Upper lobe of left lung (tissue), 6 donors: ENCODE measurements at regions not wholly inside any gene's neighbourhood (a gene's known extent, or its start where the extent isn't known, plus 50 kb on each side); places are given as distances from the start of the nearest gene placed in this dataset.

Experiments
- ATAC-seq, 2 donors: fragments of 200-7000 bp; cut with Tn5 transposase; one replicate each; pipeline ENCODE4 v1.9.1; 2022; ENCODE audit warnings: mild to moderate bottlenecking in 2 of 2, moderate library complexity in 2 of 2; ENCODE audit not compliant: low FRiP score in 2 of 2
- DNase-seq, 2 donors: peaks; one replicate each; pipeline ENCODE4 v3.0.0-alpha.2; 2019 to 2020
- H3K27ac ChIP-seq, 4 donors: fragments of 200-600 bp; sonication (generic); one replicate each; pipeline ENCODE4 v1.5.1; 2016 to 2019
- H3K27me3 ChIP-seq, 4 donors: fragments of 200-600 bp; sonication (generic); one replicate each; pipeline ENCODE4 v1.5.1; 2017 to 2019
- H3K36me3 ChIP-seq, 4 donors: fragments of 200-600 bp; sonication (generic); one replicate each; pipeline ENCODE4 v1.5.1; 2016 to 2019
- H3K4me1 ChIP-seq, 4 donors: fragments of 200-600 bp; sonication (generic); one replicate each; pipeline ENCODE4 v1.5.1; 2018 to 2019
- H3K4me3 ChIP-seq, 4 donors: fragments of 200-600 bp; sonication (generic); one replicate each; pipeline ENCODE4 v1.5.1; 2017 to 2019; ENCODE audit warnings: mild to moderate bottlenecking in 2 of 4, moderate library complexity in 1 of 4
- H3K9me3 ChIP-seq, 4 donors: fragments of 200-600 bp; sonication (generic); one replicate each; pipeline ENCODE4 v1.5.1; 2018 to 2019
- EP300 ChIP-seq, 4 donors: sonication (generic); formaldehyde crosslinking; IDR thresholded peaks; one replicate each; pipeline ENCODE4 v1.5.1; 2017; ENCODE audit warnings: antibody characterized with exemption in 4 of 4, control low read depth in 2 of 4
- POLR2A ChIP-seq, 4 donors: fragments of 450-650 bp; IDR thresholded peaks; one replicate each; pipeline ENCODE4 v1.5.1; 2016 to 2017; ENCODE audit warnings: antibody characterized with exemption in 4 of 4, mild to moderate bottlenecking in 2 of 4
- POLR2AphosphoS5 ChIP-seq, 2 donors: sonication (generic); formaldehyde crosslinking; IDR thresholded peaks; one replicate each; pipeline ENCODE4 v1.5.1; 2017; ENCODE audit warnings: antibody characterized with exemption in 2 of 2
- whole genome bisulfite sequencing, 2 donors: methylation state at CpG; one replicate each; pipeline ENCODE4 v1.1.5; 2017 to 2018; 5-methylcytosine and 5-hydroxymethylcytosine counted together
- TF ChIP-seq, protein P1 (sequence below), 6 experiments: fragments of 450-650 bp in 4 of 6; fragments of 200-600 bp in 2 of 6; sonication (generic) in 2 of 6; IDR thresholded peaks; one replicate each; pipeline ENCODE4 v1.5.1; 2016 to 2019; ENCODE audit warnings: antibody characterized with exemption in 6 of 6
- donor health status: DM: no; HTN: no; CAD: no; lungs with moderate emphysema.
- donor health status: DM: no; HTN: yes; CAD: no; lungs with severe emphysema.

DNA sequence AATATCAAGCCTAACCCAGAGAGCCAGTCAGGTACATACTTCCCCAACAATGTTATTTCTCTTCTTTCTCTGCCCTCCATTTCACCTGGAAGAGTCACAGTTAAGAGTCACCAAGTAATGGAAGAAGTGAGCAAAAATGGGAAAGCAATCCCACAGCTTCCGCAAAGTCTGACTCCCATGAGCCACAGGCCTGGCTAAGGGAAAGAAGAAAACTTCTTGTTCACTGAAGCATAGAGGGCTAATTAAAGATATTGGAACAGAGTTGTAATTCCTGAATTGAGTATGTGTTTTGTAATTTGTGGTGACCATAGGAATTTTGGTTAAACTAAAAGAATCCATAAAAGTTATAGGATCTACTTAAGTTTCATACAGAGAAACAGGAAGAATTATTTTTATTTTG is 830.9 kb upstream of the PCDH20 start:
- TF ChIP-seq, protein P1, sequence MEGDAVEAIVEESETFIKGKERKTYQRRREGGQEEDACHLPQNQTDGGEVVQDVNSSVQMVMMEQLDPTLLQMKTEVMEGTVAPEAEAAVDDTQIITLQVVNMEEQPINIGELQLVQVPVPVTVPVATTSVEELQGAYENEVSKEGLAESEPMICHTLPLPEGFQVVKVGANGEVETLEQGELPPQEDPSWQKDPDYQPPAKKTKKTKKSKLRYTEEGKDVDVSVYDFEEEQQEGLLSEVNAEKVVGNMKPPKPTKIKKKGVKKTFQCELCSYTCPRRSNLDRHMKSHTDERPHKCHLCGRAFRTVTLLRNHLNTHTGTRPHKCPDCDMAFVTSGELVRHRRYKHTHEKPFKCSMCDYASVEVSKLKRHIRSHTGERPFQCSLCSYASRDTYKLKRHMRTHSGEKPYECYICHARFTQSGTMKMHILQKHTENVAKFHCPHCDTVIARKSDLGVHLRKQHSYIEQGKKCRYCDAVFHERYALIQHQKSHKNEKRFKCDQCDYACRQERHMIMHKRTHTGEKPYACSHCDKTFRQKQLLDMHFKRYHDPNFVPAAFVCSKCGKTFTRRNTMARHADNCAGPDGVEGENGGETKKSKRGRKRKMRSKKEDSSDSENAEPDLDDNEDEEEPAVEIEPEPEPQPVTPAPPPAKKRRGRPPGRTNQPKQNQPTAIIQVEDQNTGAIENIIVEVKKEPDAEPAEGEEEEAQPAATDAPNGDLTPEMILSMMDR (IDR thresholded peaks at IDR 0.05): no peak
- no peak for TF ChIP-seq POLR2A (IDR thresholded peaks at IDR 0.05)
- no peak for TF ChIP-seq POLR2AphosphoS5 (IDR thresholded peaks at IDR 0.05)
- TF ChIP-seq EP300 (IDR thresholded peaks at IDR 0.05): no peak
- no peaks in the 10 kb centered on the region for H3K27me3 ChIP-seq
- 84 to 88% methylated on average over 1 of the region's 1 CpG for WGBS, 2 donors
- H3K36me3 ChIP-seq: no peaks in the 10 kb centered on the region
- H3K4me3 ChIP-seq: no peak overlapping the region
- H3K27ac ChIP-seq: no peak overlapping the region
- DNase-seq (no peak), ATAC-seq (no peak)
- no peaks in the 10 kb centered on the region for H3K9me3 ChIP-seq
- H3K4me1 ChIP-seq: peaks cover 0 to 3% (median 0%) of the 10 kb centered on the region in 4 donors

DNA sequence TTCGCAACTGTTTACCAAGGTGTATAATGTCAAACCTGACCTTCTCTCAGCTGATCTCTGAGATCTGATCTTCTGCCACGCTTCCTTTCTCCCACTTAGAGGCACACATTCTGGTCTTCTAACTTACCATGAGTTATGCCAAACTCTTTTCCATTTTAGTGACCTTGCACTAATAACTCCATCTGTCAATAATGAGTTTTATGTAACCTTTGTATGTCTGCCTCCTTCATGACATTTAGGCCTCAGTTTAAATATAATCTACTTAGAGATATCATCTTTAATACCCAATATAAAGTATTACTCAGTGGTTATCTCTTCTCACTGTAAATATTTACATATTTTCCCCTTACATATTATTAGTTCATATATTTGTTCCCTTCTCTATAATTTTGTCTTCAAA is 827.5 kb upstream of the PCDH20 start:
- no peaks in the 10 kb centered on the region for H3K27me3 ChIP-seq
- TF ChIP-seq POLR2AphosphoS5 (IDR thresholded peaks at IDR 0.05) (no peak), EP300 (IDR thresholded peaks at IDR 0.05) (no peak)
- H3K36me3 ChIP-seq: no peaks in the 10 kb centered on the region
- H3K27ac ChIP-seq: no peak overlapping the region
- ATAC-seq (no peak), DNase-seq (no peak)
- H3K4me1 ChIP-seq: no peaks in the 10 kb centered on the region
- WGBS, 2 donors: 84 to 88% methylated on average over 2 of the region's 2 CpGs
- no peaks in the 10 kb centered on the region for H3K9me3 ChIP-seq
- no peak overlapping the region for H3K4me3 ChIP-seq

DNA sequence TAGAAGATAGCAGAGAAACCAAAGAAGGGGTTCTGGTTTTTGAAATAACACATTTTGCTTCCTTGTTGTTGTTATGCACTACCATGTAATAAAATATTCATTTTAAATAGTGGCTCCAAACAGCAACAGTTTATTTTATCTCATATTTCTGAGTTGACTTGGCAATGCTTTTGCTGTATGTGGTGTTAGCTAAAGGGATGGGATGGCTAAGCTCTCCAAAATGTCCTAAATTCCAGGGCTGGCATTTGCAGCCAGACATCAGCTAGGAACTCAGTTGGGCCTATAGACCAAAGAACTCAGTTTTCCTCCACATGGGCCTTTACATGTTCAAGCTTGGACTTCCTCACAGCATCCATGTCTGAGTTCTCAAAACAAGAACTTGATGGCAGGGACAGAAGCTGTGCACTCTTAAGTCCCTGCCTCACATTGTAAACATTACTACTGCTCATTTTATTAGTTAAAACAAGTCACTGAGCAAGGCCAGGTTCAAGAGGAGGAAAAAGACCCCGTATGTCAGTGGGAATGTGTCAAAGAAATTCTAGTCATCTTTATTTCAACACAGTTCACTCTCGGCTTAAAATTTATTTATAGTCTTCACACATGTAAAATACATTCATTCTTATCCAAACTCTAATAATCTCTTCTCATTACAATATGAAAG is 819.3 kb upstream of the PCDH20 start:
- Histone ChIP-seq H3K36me3 (no peaks in the 10 kb centered on the region), H3K27ac (no peak overlapping the region), H3K4me1 (no peaks in the 10 kb centered on the region), H3K27me3 (no peaks in the 10 kb centered on the region), H3K9me3 (no peaks in the 10 kb centered on the region), H3K4me3 (no peak overlapping the region)
- WGBS, 2 donors: 64 to 79% methylated on average over 2 of the region's 2 CpGs
- TF ChIP-seq POLR2AphosphoS5 (IDR thresholded peaks at IDR 0.05) (no peak), POLR2A (IDR thresholded peaks at IDR 0.05) (no peak), EP300 (IDR thresholded peaks at IDR 0.05) (no peak)
- TF ChIP-seq, protein P1 (IDR thresholded peaks at IDR 0.05): no peak
- ATAC-seq (no peak), DNase-seq (no peak)

DNA sequence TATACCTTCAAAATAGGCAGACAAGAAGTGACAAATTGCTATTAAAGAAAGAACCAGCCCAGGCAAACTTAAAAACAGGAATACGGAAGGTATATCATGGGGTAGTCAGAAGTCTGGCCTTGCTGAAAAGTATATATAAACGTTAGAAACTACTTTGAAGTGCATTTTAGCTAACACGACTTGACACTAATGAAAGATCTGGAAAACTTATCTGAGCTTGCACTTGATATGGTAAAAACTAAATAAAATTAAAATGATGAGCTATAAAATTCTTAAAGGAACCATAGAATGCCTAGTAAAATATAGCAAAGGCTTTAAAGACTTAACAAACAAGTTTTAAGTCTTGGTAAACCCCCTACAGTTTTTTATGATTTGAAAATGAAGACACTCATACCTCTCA is 795.3 kb upstream of the PCDH20 start:
- Histone ChIP-seq H3K9me3 (no peaks in the 10 kb centered on the region), H3K27ac (no peak overlapping the region), H3K36me3 (no peaks in the 10 kb centered on the region), H3K4me1 (no peaks in the 10 kb centered on the region), H3K4me3 (no peak overlapping the region), H3K27me3 (no peaks in the 10 kb centered on the region)
- DNase-seq: no peak
- TF ChIP-seq POLR2A (IDR thresholded peaks at IDR 0.05) (no peak), EP300 (IDR thresholded peaks at IDR 0.05) (no peak), POLR2AphosphoS5 (IDR thresholded peaks at IDR 0.05) (no peak)
- TF ChIP-seq, protein P1 (IDR thresholded peaks at IDR 0.05): no peak
- 59 to 68% methylated on average over 3 of the region's 3 CpGs for WGBS, 2 donors
- no peak for ATAC-seq

DNA sequence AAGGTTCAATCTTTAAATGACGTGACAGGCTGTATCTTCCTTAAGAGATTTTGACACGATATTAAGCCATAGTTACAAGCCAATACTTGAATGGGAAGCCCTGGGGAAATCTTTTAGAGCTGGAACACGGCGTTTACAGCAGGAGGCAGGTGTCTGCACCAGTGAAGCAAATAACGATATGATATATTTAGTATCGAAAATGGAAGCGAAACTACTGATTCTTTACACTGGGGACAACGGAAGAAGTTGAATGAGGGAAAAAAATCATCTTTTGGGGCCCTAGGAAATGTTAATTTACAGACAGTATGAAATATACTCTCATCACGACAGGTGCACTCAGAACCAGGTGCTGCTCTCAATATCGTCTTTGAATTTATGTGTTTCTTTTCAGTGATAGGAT is 793.9 kb upstream of the PCDH20 start:
- TF ChIP-seq, protein P1 (IDR thresholded peaks at IDR 0.05): no peak
- TF ChIP-seq POLR2AphosphoS5 (IDR thresholded peaks at IDR 0.05): no peak
- no peak for TF ChIP-seq POLR2A (IDR thresholded peaks at IDR 0.05)
- no peak for TF ChIP-seq EP300 (IDR thresholded peaks at IDR 0.05)
- no peaks in the 10 kb centered on the region for H3K4me1 ChIP-seq
- no peaks in the 10 kb centered on the region for H3K9me3 ChIP-seq
- ATAC-seq (no peak), DNase-seq (no peak)
- H3K4me3 ChIP-seq: no peak overlapping the region
- H3K36me3 ChIP-seq: no peaks in the 10 kb centered on the region
- H3K27ac ChIP-seq: no peak overlapping the region
- no peaks in the 10 kb centered on the region for H3K27me3 ChIP-seq
- 61 to 69% methylated on average over 10 of the region's 10 CpGs for WGBS, 2 donors
